C4-2B (cell line): ENCODE measurements at regions not wholly inside any gene's neighbourhood (a gene's known extent, or its start where the extent isn't known, plus 50 kb on each side); places are given as distances from the start of the nearest gene placed in this dataset.

Experiments used
- H3K27ac ChIP-seq: fragments of 450-650 bp; 2 replicates; pipeline ENCODE4 v1.5.1; 2017
- ZFX ChIP-seq: fragments of 450-650 bp; IDR thresholded peaks from 2 replicates; pipeline ENCODE4 v1.6.1; 2017
- TF ChIP-seq, protein P1 (sequence below): fragments of 450-650 bp; conservative IDR thresholded peaks from 2 replicates; pipeline ENCODE4 v1.5.1; 2017; ENCODE audit warnings: mild to moderate bottlenecking

DNA sequence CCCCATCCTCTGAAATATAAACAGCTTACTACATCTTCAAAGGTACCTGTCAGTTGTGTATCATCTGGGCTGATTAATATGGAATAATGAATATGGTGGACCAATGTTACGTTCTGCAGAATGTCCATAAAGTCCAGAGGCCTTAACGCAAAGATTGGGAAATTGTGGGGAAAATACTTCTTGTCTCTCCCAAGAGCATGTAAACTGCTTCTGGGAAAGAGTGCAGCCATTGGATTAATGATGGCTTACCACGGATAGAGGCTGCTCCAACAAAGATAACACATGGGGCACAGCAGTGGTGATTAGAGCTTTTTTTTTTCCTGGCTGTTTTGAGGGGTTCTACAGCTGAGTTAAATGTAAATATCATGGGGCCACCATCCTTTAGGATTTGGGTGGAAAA is 340.4 kb upstream of the AKR1E2 start:
- TF ChIP-seq, protein P1, sequence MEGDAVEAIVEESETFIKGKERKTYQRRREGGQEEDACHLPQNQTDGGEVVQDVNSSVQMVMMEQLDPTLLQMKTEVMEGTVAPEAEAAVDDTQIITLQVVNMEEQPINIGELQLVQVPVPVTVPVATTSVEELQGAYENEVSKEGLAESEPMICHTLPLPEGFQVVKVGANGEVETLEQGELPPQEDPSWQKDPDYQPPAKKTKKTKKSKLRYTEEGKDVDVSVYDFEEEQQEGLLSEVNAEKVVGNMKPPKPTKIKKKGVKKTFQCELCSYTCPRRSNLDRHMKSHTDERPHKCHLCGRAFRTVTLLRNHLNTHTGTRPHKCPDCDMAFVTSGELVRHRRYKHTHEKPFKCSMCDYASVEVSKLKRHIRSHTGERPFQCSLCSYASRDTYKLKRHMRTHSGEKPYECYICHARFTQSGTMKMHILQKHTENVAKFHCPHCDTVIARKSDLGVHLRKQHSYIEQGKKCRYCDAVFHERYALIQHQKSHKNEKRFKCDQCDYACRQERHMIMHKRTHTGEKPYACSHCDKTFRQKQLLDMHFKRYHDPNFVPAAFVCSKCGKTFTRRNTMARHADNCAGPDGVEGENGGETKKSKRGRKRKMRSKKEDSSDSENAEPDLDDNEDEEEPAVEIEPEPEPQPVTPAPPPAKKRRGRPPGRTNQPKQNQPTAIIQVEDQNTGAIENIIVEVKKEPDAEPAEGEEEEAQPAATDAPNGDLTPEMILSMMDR = no peak
- no peak for TF ChIP-seq ZFX

DNA sequence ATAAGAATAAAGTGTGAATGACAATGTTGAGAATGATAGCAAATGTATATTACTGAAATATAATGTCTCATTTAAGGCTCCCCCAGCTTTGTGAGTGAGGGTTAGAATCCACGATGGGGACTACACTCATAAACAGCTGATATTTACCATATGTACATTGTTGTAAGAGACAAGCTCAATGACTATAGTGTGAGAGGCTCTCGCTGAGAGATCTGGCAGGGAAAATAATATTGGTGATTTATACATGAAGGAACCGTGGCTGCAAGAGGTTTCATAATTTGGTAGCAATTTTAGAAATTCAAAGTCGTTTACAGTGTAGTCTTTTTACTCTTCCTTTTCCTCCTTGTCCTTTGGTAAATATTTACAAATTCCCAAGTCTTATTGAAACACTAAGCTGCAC is 342.2 kb upstream of the AKR1E2 start:
- no peak overlapping the region for H3K27ac ChIP-seq
- TF ChIP-seq, protein P1 = no peak
- no peak for TF ChIP-seq ZFX

More for the DNA sequence above, 340.4 kb upstream of the AKR1E2 start:
- H3K27ac ChIP-seq = no peak overlapping the region

DNA sequence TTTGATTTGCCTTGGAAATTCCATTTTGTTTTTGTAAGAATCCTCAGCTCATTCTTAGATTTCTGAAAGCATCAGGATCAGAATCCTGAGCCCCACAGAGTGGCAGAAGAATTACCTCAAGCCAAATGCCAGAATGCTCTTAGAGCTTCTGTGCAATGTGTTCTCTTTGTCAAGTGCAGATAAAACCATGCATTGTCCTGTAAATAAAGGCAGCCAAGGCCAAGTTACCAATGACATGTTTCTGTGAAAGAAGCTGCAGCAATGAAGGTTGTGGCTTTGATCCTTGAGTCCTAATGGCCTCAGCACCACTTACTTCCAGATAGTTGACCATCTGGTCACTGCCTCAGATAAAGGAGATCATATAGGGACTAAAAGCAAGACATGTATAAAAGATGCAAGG is 343.3 kb upstream of the AKR1E2 start:
- H3K27ac ChIP-seq = no peak overlapping the region
- TF ChIP-seq, protein P1 = no peak
- no peak for TF ChIP-seq ZFX

DNA sequence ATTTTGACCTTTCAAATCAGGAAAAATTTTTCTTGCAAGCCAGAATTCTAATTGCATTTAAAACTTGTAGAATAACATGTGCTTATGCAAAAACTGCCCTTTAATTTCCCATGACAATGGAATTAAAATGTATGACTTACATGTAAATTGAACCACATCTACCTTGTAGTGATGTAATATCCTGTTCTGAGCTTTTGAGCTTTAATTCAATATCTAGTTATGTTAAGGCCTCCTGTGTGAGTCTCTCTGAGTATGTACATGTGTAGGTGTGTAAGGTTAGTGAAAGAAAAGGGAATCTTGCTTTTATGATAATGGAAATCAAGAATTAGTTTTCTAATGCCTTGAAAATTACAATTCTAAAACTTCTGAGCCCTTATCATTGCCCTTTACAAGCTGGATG is 344.8 kb upstream of the AKR1E2 start:
- no peak for TF ChIP-seq ZFX
- TF ChIP-seq, protein P1 = no peak

DNA sequence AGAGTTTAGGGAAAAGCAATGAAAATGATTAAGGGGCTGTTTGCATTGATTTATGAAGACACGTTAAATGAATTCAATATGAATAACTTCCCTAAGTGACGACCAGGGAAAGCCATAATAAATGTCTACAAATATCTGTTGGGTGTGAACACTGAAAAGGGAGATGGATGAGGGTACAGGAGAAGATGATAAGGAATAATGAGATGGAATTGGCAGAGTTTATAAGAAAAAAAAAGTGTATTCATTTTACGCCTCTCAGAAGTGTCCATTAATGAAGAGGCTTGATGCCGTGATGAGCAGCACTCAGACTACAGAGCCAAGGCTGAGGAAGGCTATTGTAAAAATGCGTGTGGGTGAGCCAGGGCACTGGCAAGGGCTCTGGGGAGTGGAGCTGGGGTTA is 346.7 kb upstream of the AKR1E2 start:
- no peak overlapping the region for H3K27ac ChIP-seq
- TF ChIP-seq, protein P1 = no peak
- no peak for TF ChIP-seq ZFX

More for the DNA sequence above, 344.8 kb upstream of the AKR1E2 start:
- no peak overlapping the region for H3K27ac ChIP-seq

DNA sequence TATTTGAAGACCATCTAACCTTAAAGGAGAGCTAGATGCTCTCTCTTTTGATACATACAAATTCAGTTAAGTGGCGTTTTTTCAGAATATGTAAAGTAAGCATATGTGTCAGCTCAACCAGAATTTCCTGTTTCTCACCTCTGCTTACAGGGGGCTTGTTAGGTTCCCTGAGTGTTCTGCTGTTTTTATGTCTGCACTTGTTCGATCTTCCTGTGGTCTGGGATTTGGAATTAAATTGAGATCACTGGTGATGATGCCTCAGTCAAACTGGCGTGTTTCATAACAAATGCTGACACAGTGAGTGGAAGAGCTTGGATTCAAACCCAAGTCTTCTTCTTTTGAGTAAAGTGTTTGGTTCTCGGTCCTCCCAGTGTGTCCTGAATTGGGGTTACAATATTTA is 348.3 kb upstream of the AKR1E2 start:
- no peak overlapping the region for H3K27ac ChIP-seq
- TF ChIP-seq ZFX = no peak
- TF ChIP-seq, protein P1 = no peak

DNA sequence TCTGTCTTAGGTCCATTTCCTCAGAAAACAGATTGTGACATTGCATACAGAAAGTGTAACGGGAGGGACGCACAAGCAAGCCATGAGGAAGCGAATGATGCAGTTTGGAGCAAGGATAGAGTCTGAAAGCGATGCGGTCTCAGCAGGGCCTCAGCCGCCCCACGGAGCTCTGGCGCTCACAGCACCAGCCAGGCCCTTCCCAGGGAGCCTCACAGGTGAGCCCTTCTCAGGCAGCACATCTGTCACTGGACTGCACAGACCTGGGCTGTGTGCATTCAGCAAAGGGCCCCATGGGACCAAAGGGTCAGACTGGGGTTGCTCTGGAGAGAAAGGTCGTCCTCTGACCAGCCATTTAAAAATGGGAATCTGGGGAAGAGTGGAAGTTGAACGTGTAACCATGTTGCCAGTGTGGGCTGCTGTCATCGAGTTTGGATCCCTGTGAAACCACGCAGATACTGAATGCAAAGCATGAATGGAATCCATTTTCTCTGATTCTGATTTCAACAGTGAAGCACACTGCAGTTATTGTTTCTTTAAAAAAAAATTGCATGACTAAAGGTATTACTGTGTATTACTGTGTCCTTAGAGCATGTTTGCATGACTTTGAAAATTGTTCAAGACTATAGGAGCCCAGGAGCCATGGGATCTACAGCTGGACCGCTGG is 350.0 kb upstream of the AKR1E2 start:
- H3K27ac ChIP-seq = no peak overlapping the region
- TF ChIP-seq, protein P1 = no peak
- TF ChIP-seq ZFX = no peak
